Neural crest cell (in vitro differentiated cells): ENCODE measurements at regions not wholly inside any gene's neighbourhood (a gene's known extent, or its start where the extent isn't known, plus 50 kb on each side); places are given as distances from the start of the nearest gene placed in this dataset.

Experiments used
- DNase-seq: peaks from one replicate; pipeline ENCODE4 v3.0.0; 2021; ENCODE audit warnings: low read depth, mixed read lengths, low spot score
- H3K27ac Mint-ChIP-seq: one replicate; pipeline ENCODE4 v1.8.0; 2021; ENCODE audit warnings: mild to moderate bottlenecking, mixed read lengths; ENCODE audit not compliant: unreplicated experiment
- H3K27me3 Mint-ChIP-seq: 2 replicates; pipeline ENCODE4 v1.8.0; 2021; ENCODE audit warnings: low read depth, mild to moderate bottlenecking, mixed read lengths
- H3K36me3 Mint-ChIP-seq: 2 replicates; pipeline ENCODE4 v1.8.0; 2021; ENCODE audit warnings: low read depth, mild to moderate bottlenecking, mixed read lengths
- H3K4me1 Mint-ChIP-seq: 2 replicates; pipeline ENCODE4 v1.8.0; 2021; ENCODE audit warnings: mixed read lengths
- H3K4me3 Mint-ChIP-seq: one replicate; pipeline ENCODE4 v1.8.0; 2021; ENCODE audit warnings: mild to moderate bottlenecking, mixed read lengths
- H3K9me3 Mint-ChIP-seq: 2 replicates; pipeline ENCODE4 v1.8.0; 2021; ENCODE audit warnings: mixed read lengths
- CTCF ChIP-seq: fragments of 200-600 bp; sonication (generic); conservative IDR thresholded peaks from 2 replicates; pipeline ENCODE4 v1.5.0; 2021; ENCODE audit warnings: antibody characterized with exemption, mild to moderate bottlenecking

- no peak overlapping the region for H3K27ac Mint-ChIP-seq
- no peaks in the 10 kb centered on the region for H3K27me3 Mint-ChIP-seq
- H3K36me3 Mint-ChIP-seq = peaks cover 3% of the 10 kb centered on the region
- H3K9me3 Mint-ChIP-seq = peaks cover 10% of the 10 kb centered on the region
- no peak overlapping the region for H3K4me3 Mint-ChIP-seq
- DNase-seq = no peak
- no peak for TF ChIP-seq CTCF
- H3K4me1 Mint-ChIP-seq = no peaks in the 10 kb centered on the region
Observed at GRCh38 chr1:113211467-113211866, 138.5 kb downstream of the LRIG2 start.

DNA sequence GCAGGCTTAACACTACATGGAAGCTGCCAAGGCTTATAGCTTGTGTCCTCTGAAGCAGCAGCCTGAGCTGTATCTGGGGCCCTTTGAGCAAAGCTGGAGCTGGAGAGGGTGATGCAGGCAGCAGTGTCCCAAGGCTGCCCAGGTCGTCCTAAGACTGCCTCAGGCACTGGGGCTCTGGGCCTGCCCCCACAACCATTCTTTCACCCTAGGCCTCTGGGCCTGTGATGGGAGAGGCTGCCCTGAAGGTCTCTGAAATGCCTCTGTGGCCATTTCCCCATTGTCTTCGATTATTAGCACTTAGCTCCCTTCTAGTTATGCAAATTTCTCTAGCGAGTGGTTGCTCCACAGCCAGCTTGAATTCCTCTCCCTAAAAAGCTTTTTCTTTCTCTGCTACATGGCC is 142.0 kb downstream of the LRIG2 start:
- H3K36me3 Mint-ChIP-seq = peaks cover 3% of the 10 kb centered on the region

GRCh38 chr1:113216664-113217063 is 143.7 kb downstream of the LRIG2 start:
- no peak for TF ChIP-seq CTCF
- DNase-seq = no peak
- Mint-ChIP-seq H3K4me1 (peaks cover 6% of the 10 kb centered on the region), H3K27me3 (no peaks in the 10 kb centered on the region), H3K4me3 (no peak overlapping the region), H3K27ac (no peak overlapping the region), H3K36me3 (peaks cover 3% of the 10 kb centered on the region), H3K9me3 (peaks cover 10% of the 10 kb centered on the region)

More for the DNA sequence above, 142.0 kb downstream of the LRIG2 start:
- no peaks in the 10 kb centered on the region for H3K4me1 Mint-ChIP-seq
- DNase-seq = no peak
- H3K9me3 Mint-ChIP-seq = peaks cover 10% of the 10 kb centered on the region
- no peak for TF ChIP-seq CTCF
- H3K4me3 Mint-ChIP-seq = no peak overlapping the region
- no peaks in the 10 kb centered on the region for H3K27me3 Mint-ChIP-seq
- no peak overlapping the region for H3K27ac Mint-ChIP-seq

DNA sequence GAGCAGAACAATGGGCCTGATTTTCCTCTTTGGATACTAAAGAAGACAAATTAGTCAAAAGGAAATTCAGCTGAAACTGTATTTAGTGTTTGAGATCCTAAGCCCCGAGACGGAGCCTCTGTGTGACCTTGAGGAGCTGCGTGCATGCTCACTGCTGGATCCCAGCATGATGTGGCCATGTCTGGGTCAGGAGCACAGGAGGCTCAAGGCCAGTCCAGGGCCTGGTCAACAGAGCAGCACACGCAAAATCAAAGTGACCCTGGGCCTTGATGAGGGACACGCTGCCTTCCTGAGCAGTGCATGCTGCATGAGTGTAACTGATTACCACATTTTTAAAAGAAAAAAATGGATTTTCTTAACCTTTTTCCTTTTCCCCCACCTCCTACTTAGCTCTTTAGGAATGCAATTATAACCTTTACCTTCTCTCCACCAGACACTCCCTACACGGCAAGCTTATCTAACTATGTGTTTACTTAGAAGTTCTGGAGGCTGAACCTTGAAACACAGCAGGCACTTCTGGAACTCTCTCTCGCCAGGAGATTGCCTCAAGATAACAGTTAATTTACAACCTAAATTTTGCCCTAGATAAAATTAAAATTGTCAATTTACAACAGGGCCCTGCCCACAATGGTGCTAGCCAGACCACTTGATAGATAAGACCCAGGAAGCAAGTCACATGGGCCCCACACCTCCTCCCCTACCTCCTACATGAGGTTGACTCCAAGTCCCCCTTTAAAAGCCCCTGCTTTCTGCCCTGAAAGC is 144.6 kb downstream of the LRIG2 start:
- Mint-ChIP-seq H3K27me3 (no peaks in the 10 kb centered on the region), H3K4me3 (no peak overlapping the region), H3K4me1 (peaks cover 6% of the 10 kb centered on the region), H3K36me3 (peaks cover 3% of the 10 kb centered on the region), H3K9me3 (peaks cover 10% of the 10 kb centered on the region), H3K27ac (peak overlapping the region; percentile 64)
- TF ChIP-seq CTCF = no peak
- no peak for DNase-seq

DNA sequence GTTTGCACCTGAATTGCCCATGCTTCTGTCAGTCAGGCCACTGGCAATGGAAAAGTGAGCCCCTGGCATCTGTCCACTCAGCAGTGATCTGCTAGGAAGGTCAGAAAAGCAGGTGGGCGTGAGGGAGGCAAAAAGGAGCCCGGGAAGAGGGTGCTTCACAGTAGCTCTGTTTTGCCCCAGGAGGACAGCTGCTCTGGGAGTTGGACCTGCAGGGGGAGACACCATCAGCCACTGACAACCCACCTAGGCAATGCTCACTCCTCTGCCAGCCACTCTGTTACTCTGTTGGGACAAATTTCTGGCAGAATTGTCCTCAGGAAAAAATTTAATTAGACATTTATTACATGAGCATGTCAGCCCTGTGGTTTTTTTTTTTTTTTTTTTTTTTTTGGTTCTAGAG is 146.4 kb downstream of the LRIG2 start:
- H3K9me3 Mint-ChIP-seq = peaks cover 5% of the 10 kb centered on the region
- peaks cover 3% of the 10 kb centered on the region for H3K36me3 Mint-ChIP-seq
- no peak overlapping the region for H3K4me3 Mint-ChIP-seq
- H3K4me1 Mint-ChIP-seq = peaks cover 6% of the 10 kb centered on the region
- H3K27me3 Mint-ChIP-seq = no peaks in the 10 kb centered on the region
- no peak for DNase-seq
- no peak overlapping the region for H3K27ac Mint-ChIP-seq
- TF ChIP-seq CTCF = peak; percentile 24
